HG03095 (cell line): ENCODE measurements at regions not wholly inside any gene's neighbourhood (a gene's known extent, or its start where the extent isn't known, plus 50 kb on each side); places are given as distances from the start of the nearest gene placed in this dataset.

Experiments
- ATAC-seq: cut with Tn5 transposase; IDR thresholded peaks from one replicate; pipeline ENCODE4 v1.9.1; 2021; ENCODE audit warnings: moderate library complexity; ENCODE audit not compliant: unreplicated experiment

GRCh38 chr3:14286887-14287500 is 108.4 kb downstream of the LSM3 start:
- ATAC-seq: no peak

DNA sequence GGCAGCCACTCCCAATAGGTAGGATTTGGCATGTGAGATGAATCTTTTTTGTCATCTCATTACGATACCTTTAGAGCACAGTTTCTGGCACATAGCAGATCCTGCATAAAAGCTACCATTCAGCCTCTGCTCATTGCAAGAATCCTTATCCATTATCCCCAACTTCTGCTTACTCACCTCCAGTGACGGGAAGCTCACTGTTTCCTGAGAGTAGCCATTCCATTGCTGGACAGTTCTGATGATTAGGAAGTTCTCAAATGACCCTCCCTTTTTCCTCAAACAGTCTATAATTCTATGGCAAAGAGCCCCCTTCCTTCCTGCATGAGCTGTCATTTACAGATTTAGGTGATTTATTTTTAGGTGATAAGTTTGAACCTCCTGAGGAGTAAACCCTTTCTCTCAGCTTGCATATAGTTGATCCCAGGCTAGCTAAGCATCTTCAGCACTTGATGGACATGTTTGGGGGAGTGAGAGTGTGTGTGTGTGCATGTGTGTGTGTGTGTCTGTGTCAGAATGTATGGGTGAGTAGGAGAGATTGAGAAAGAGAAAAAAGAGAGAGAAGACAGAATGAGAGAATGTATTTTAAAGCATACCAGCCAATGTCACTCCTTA is 109.7 kb downstream of the LSM3 start:
- ATAC-seq: no peak

DNA sequence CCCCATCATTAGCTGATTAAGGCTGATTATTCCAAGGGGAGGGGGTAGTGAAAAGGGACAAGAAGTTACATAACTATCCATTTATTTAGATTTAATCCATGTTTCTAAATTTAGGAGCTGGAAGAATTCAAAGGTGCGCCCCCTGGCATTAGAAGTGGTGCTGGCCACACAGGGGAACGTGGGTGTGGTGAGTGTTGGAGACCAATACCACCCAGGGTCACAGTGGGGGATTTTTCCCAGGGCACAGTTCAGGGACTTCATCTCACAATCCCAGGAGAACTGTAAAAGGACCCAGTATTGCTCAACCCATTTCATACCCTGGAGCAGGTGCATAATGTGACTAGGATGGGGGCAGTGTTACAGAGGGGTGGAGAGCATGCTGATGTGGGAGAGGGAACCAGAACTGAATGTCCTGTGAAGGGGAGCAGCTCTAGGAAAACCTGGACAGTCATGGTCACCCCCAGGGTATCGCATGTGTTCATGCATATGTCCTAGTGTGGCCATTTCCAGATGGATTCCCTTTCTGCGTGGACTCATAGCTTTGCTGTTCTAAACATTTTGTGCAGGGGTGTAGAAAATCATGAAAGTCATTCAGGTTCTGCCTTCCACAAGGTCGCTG is 110.3 kb downstream of the LSM3 start:
- no peak for ATAC-seq

- ATAC-seq: no peak
Measured at GRCh38 chr3:14289590-14290461, 111.2 kb downstream of the LSM3 start.

- no peak for ATAC-seq
Measured at GRCh38 chr3:14290631-14291385, 111.6 kb upstream of the SLC6A6 start.

DNA sequence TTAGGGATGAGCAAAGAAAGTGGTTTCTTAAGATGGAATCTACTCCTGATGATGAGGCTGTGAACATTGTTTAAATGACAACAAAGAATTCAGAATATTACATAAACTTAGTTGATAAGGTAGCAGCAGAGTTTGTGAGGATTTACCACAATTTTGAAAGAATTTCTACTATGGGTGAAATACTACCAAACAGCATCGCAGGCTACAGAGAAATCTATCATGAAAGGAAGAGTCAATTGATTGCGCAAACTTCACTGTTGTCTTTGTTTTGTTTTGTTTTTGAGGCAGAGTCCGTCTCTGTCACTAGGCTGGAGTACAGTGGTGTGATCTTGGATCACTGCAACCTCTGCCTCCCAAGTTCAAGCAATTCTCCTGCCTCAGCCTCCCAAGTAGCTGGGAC is 107.4 kb upstream of the SLC6A6 start:
- no peak for ATAC-seq

DNA sequence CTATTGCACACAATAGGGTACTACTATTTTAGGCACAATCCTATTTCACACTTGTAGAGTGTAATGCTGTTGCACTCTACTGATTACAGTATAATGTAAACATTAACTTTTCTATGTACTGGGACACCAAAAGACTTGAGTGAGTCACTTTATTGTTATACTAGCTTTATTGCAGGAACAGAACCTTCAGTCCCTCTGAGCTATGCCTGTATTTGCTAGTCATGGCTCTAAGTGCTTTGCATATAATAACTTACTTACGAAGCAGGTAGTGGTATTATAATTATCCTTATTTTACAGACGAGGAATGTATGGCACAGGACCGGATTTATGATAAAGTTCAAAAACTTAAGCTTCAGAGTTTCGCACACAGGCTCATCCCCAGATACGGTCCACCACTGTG is 106.6 kb upstream of the SLC6A6 start:
- no peak for ATAC-seq

DNA sequence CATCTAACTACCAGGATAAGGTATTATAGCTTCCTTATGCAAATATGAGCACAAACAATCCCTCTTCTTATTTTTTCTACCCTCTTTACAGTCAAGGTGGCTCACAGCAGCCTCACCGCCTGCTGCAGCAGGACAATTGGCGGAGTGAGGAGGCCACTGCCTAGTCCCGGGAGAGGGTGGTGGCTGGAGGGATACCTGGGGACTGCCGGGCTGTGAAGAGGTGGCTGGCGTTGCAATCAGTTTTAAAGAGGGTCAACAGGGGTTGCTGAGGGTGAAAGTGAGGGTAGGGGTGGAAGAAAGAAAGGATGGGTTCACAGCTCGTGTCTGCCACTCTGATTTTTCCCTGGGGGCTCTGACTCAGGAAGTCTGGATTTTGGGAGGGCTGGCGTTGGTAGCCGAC is 105.1 kb upstream of the SLC6A6 start:
- no peak for ATAC-seq

DNA sequence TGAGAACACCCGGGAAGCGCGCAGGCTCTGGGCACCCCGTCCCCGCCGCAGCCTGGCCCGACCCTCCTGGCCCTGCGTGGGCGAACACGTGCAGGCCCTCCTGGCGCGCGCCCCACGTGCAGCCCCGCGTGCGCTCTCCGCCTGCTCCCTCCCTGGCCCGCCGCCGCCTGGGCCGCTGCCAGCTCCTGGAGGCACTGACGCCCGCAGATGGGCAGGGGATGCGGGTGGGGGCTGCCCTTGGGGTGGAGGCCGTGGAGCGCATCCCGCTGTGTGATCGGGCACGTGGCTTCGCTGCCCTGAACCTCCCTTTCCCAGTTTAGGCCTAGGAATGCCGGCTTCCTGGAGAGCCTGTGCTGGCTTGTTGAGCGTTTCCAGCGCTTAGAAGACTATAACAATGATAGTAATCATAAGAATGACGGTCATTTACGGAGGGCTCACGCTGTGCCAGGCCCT is 104.6 kb upstream of the SLC6A6 start:
- ATAC-seq: no peak

GRCh38 chr3:14298442-14298841 is 104.0 kb upstream of the SLC6A6 start:
- no peak for ATAC-seq

GRCh38 chr3:14298991-14299555 is 103.3 kb upstream of the SLC6A6 start:
- ATAC-seq: no peak

GRCh38 chr3:14299767-14300166 is 102.6 kb upstream of the SLC6A6 start:
- ATAC-seq: peak; percentile 84

- no peak for ATAC-seq
Measured at GRCh38 chr3:14300721-14301399, 101.5 kb upstream of the SLC6A6 start.

- no peak for ATAC-seq
Measured at GRCh38 chr3:14301558-14301957, 100.8 kb upstream of the SLC6A6 start.

GRCh38 chr3:14303336-14304100 is 98.9 kb upstream of the SLC6A6 start:
- no peak for ATAC-seq

- no peak for ATAC-seq
Measured at GRCh38 chr3:14304101-14305045, 98.0 kb upstream of the SLC6A6 start.

- ATAC-seq: no peak
Measured at GRCh38 chr3:14305324-14305723, 97.1 kb upstream of the SLC6A6 start.

- no peak for ATAC-seq
Measured at GRCh38 chr3:14306142-14306541, 96.3 kb upstream of the SLC6A6 start.
